ENCODE measurements at regions not wholly inside any gene's neighbourhood (a gene's known extent, or its start where the extent isn't known, plus 50 kb on each side); places are given as distances from the start of the nearest gene placed in this dataset.

DNA sequence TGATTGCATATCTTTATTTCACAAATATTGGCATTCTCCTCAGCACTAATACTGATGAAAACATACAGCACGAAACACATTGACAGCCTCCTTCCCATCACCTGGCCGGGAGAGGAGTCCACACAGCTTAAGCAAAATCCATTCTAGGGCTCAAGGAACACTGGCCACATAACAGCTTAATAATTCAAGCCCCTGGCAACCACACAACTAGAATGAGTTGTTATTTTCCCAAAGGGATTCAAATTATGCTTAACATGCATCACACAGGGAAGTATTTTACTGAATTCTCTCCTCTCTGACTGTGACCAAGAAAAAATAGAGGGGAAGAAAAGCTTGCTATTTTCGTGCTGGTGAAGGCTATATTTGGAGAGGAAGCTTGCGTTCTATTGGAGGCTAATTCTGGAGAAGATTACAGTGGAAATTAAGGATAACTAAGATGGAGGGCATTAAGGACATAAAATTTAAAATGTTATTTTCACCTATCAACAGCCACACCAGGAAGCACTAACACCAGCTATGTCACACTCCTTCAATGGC is 198.5 kb downstream of the ADGRG6 start:
- Histone ChIP-seq H3K36me3 (no peaks in the 10 kb centered on the region), H3K9ac (no peak overlapping the region), H3K27me3 (no peaks in the 10 kb centered on the region), H3K4me2 (no peak overlapping the region), H4K20me1 (no peaks in the 10 kb centered on the region), H3K4me3 (no peak overlapping the region), H3K27ac (no peak overlapping the region), H3K4me1 (no peaks in the 10 kb centered on the region), H3K9me3 (replicated peaks in 1 of 11) (peaks cover 17 to 26% (median 20%) of the 10 kb centered on the region in 11 experiments)
- no peak for TF ChIP-seq Cebpa-rat (IDR thresholded peaks at IDR 0.05)

DNA sequence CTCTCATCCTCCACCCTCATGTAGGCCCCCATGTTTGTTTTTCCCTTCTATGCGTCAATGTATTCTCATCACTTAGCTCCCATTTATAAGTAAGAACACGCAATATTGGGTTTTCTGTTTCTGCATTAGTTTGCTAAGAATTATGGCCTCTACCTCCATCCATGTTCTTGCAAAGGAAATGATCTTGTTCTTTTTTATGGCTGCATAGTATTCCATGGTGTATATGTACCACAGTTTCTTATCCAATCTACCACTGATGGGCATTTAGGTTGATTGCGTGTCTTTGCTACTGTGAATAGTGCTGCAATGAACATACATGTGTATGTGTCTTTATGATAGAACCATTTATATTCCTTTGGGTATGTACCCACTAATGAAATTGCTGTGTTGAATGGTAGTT is 200.0 kb downstream of the ADGRG6 start:
- peaks cover 17 to 26% (median 20%) of the 10 kb centered on the region in 11 experiments for H3K9me3 ChIP-seq (replicated peaks in 1 of 11)
- no peaks in the 10 kb centered on the region for H3K27me3 ChIP-seq
- no peak for TF ChIP-seq Cebpa-rat (IDR thresholded peaks at IDR 0.05)
- no peaks in the 10 kb centered on the region for H3K4me1 ChIP-seq
- no peak overlapping the region for H3K4me2 ChIP-seq
- no peak overlapping the region for H3K4me3 ChIP-seq
- no peak overlapping the region for H3K9ac ChIP-seq
- H4K20me1 ChIP-seq, result no peaks in the 10 kb centered on the region
- H3K27ac ChIP-seq, result no peak overlapping the region
- no peaks in the 10 kb centered on the region for H3K36me3 ChIP-seq

DNA sequence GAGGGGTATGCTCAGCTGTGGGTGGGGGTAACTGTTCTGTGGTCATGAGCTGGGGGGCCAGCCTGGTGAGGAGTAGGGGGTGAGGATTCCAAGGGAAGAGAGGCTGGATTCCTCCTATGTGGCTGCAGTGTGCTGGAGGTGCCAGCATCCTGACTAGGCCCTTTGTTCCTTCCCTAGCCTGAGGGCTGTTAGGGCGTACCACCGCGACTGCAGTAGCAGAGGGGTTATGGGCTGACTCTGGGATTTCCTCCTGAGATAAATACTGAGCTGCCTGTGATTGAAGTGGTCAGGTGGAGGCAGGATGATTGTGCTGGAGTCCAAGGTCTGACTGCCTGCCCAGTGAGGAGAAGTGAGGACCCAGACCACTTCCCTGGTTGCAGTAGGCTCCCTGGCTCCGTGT is 205.3 kb downstream of the ADGRG6 start:
- no peak for TF ChIP-seq Cebpa-rat (IDR thresholded peaks at IDR 0.05)
- peaks cover 0 to 11% (median 7%) of the 10 kb centered on the region in 10 experiments; a peak in 12 of 20 replicates for H3K4me1 ChIP-seq
- H3K27ac ChIP-seq, result no peak overlapping the region

DNA sequence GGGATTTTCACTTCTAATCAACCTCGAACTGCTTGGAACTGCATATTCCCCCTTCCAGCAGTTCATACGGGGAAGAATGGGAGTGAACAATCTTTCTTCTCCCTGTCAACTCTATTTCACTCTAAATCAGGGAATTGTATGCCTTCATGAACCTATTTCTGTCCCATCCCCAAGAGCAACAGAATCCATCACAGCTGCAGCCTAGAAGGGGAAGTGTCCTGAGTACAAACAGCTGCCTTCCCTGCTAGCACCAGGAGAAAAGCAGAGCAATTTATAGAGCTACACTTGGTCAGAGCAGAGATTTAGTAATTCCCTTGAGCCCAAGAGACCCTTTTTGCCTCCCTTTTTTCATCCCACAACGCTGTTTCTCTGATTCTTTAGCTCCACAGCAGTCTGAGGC is 208.4 kb downstream of the ADGRG6 start:
- H3K9ac ChIP-seq, result no peak overlapping the region
- TF ChIP-seq Cebpa-rat (IDR thresholded peaks at IDR 0.05), result no peak
- H3K9me3 ChIP-seq (replicated peaks in 1 of 11), result peaks cover 0 to 8% (median 0%) of the 10 kb centered on the region in 11 experiments; a peak in 2 of 22 replicates
- no peak overlapping the region for H3K4me3 ChIP-seq
- peak overlapping the region in 7 of 11 experiments; percentile 28 to 38 (median 29); a peak in 10 of 22 replicates for H3K4me2 ChIP-seq
- no peaks in the 10 kb centered on the region for H4K20me1 ChIP-seq
- no peak overlapping the region for H3K27ac ChIP-seq
- no peaks in the 10 kb centered on the region for H3K27me3 ChIP-seq
- H3K4me1 ChIP-seq, result peaks cover 0 to 11% (median 7%) of the 10 kb centered on the region in 10 experiments; a peak in 12 of 20 replicates
- H3K36me3 ChIP-seq, result no peaks in the 10 kb centered on the region

More for the DNA sequence above, 205.3 kb downstream of the ADGRG6 start:
- no peaks in the 10 kb centered on the region for H4K20me1 ChIP-seq
- no peak overlapping the region for H3K9ac ChIP-seq
- no peaks in the 10 kb centered on the region for H3K36me3 ChIP-seq
- H3K9me3 ChIP-seq (replicated peaks in 1 of 11), result peaks cover 12 to 24% (median 16%) of the 10 kb centered on the region in 11 experiments
- H3K27me3 ChIP-seq, result no peaks in the 10 kb centered on the region
- H3K4me3 ChIP-seq, result no peak overlapping the region
- no peak overlapping the region for H3K4me2 ChIP-seq

DNA sequence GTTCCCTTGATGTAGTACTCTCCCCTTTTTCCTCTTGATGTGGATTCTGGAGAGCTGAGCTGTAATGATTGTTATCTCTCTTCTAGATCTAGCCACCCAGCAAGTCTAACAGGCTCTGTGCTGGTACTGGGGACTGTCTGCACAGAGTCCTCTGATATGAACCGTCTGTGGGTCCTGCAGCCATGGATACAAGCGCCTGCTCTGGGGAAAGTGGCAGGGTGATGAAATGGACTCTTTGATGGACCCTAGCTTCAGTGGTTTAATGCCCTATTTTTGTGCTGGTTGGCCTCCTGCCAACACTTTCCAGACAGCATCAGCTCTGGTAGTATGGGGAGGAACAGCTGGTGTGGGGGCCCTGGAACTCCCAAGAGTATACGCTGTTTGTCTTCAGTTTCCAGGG is 216.3 kb downstream of the ADGRG6 start:
- H3K4me2 ChIP-seq, result peak overlapping the region in 7 of 11 experiments; percentile 35 to 53 (median 46); a peak in 14 of 22 replicates
- no peak for TF ChIP-seq Cebpa-rat (IDR thresholded peaks at IDR 0.05)

DNA sequence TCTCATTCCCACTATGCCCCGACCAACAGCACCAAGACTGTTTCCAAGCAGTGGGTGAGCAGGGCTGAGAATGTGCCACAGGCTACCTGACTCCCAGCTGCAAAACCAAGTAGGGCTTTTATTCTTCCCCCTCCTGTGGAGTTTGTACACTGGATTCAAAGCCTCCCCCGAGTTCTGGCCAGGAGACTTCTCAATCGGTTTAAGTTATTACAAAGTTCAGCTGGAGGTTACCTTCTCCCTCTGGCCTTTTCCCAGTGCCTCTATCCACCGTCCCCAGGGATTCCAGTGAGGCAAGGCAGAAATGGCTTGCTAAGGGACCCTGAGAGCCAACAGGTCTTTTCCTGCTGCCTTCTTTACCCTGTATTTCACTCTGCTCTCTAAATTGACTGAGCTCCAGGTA is 217.0 kb downstream of the ADGRG6 start:
- H3K27me3 ChIP-seq, result no peaks in the 10 kb centered on the region

More for the DNA sequence above, 216.3 kb downstream of the ADGRG6 start:
- peaks cover 0 to 10% (median 8%) of the 10 kb centered on the region in 10 experiments; a peak in 11 of 20 replicates for H3K4me1 ChIP-seq
- no peaks in the 10 kb centered on the region for H3K27me3 ChIP-seq
- H4K20me1 ChIP-seq, result no peaks in the 10 kb centered on the region
- no peaks in the 10 kb centered on the region for H3K36me3 ChIP-seq
- H3K27ac ChIP-seq, result no peak overlapping the region
- no peak overlapping the region for H3K4me3 ChIP-seq
- no peak overlapping the region for H3K9ac ChIP-seq
- H3K9me3 ChIP-seq (replicated peaks in 1 of 11), result peaks cover 0 to 9% (median 0%) of the 10 kb centered on the region in 11 experiments; a peak in 4 of 22 replicates

DNA sequence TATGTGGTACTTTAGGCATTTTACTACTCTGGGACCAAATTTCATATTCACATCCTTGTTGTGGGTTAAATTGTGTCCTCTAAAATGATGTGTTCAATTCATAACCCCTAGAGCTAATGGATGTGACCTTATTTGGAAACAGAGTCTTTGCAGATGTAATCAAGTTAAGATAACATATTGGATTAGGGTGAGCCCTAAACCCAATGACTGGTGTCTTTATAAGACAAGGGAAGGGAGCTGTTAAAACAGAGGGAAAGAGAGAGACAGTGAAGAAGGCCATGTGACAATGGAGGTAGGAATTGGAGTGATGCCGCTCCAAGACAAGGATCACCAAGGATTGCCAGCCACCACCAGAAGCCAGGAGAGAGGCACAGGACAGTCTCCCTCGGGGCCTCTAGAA is 220.0 kb downstream of the ADGRG6 start:
- TF ChIP-seq Cebpa-rat (IDR thresholded peaks at IDR 0.05), result no peak
- Histone ChIP-seq H3K27ac (no peak overlapping the region), H3K9me3 (replicated peaks in 1 of 11) (peaks cover 0 to 7% (median 0%) of the 10 kb centered on the region in 11 experiments; a peak in 2 of 22 replicates), H3K27me3 (no peaks in the 10 kb centered on the region), H3K4me3 (no peak overlapping the region), H3K4me2 (no peak overlapping the region), H3K36me3 (no peaks in the 10 kb centered on the region), H4K20me1 (no peaks in the 10 kb centered on the region), H3K4me1 (peaks cover 0 to 10% (median 8%) of the 10 kb centered on the region in 10 experiments; a peak in 11 of 20 replicates), H3K9ac (no peak overlapping the region)

More for the DNA sequence above, 217.0 kb downstream of the ADGRG6 start:
- Histone ChIP-seq H3K27ac (no peak overlapping the region), H3K4me3 (no peak overlapping the region), H3K36me3 (no peaks in the 10 kb centered on the region), H3K4me2 (peak overlapping the region in 7 of 11 experiments; percentile 35 to 53 (median 46); a peak in 11 of 22 replicates), H3K9ac (no peak overlapping the region), H3K9me3 (replicated peaks in 1 of 11) (peaks cover 0 to 9% (median 0%) of the 10 kb centered on the region in 11 experiments; a peak in 4 of 22 replicates), H4K20me1 (no peaks in the 10 kb centered on the region), H3K4me1 (peaks cover 0 to 10% (median 8%) of the 10 kb centered on the region in 10 experiments; a peak in 11 of 20 replicates)
- TF ChIP-seq Cebpa-rat (IDR thresholded peaks at IDR 0.05), result no peak

DNA sequence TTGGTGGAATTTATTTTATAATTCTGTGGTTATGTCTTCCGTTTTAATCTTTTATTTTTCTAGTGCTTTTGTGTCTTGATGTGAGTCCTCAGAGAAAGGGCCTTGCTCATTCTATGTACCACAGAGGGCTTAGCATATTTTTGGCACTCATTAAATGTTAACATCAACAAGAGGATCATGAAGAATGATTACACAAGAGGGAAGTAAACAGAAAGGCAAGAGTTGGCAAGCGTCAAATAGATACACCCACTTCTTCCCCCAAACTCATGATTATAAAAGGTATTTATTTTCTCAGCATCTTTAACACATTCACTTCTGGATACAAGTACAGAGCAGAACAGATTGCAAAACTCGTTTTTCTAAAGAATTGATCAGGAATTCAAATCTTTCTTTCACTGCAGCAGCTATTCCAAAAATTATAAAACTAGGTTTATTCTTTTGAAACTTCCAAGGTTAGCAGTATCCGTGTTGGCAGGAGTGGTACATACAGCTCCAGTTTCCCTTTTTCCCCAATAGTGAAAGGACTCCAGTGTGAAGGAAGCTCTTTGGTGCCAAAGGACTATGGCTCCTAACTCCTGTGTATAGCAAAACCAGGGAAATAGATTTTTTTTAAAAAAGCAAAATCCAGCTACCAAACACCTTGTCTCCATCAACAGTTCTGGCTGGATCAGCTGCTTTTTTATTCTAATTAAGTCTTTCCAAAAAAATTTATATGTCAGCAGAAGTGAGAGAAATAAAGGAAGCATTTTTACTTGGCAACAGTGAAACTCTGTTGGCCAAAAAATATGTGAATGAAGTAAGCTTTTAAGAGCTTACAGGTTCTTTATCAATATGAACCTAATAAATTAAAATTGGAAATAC is 221.9 kb downstream of the ADGRG6 start:
- H3K4me2 ChIP-seq, result no peak overlapping the region
- H3K4me1 ChIP-seq, result peaks cover 0 to 6% (median under 1%) of the 10 kb centered on the region in 10 experiments; a peak in 4 of 20 replicates
- H3K9me3 ChIP-seq (replicated peaks in 1 of 11), result no peaks in the 10 kb centered on the region
- H3K4me3 ChIP-seq, result no peak overlapping the region
- H3K27me3 ChIP-seq, result no peaks in the 10 kb centered on the region
- no peak overlapping the region for H3K9ac ChIP-seq
- no peak for TF ChIP-seq Cebpa-rat (IDR thresholded peaks at IDR 0.05)
- H3K36me3 ChIP-seq, result no peaks in the 10 kb centered on the region
- no peak overlapping the region for H3K27ac ChIP-seq
- no peaks in the 10 kb centered on the region for H4K20me1 ChIP-seq

DNA sequence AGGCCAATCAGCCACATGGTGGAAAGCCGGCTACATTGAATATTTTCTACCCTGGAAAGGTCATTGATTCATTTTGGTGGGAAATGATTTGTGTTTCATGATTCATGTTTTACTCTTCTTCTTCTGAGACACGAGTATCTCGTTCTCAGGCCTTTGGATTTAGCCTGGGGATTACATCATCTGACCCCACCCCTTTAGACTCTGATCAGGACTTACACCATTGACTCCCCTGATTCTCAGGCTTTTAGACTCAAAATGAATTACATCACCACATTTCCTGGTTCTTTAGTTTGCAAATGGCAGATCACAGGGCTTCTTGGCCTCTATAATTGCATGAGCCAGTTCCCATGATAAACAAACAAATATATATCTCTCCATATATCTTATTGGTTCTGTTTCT is 228.8 kb downstream of the ADGRG6 start:
- no peak overlapping the region for H3K4me2 ChIP-seq
- no peaks in the 10 kb centered on the region for H4K20me1 ChIP-seq
- no peaks in the 10 kb centered on the region for H3K4me1 ChIP-seq
- peaks cover 18 to 22% (median 20%) of the 10 kb centered on the region in 11 experiments for H3K9me3 ChIP-seq (replicated peaks in 1 of 11)
- TF ChIP-seq Cebpa-rat (IDR thresholded peaks at IDR 0.05), result 0 out of 22 replicates have a peak, but pooled peaks of 1 of the 11 experiments have one; percentile 10
- H3K9ac ChIP-seq, result no peak overlapping the region
- H3K4me3 ChIP-seq, result no peak overlapping the region
- H3K27ac ChIP-seq, result no peak overlapping the region
- no peaks in the 10 kb centered on the region for H3K27me3 ChIP-seq
- no peaks in the 10 kb centered on the region for H3K36me3 ChIP-seq
